ENCODE measurements at regions not wholly inside any gene's neighbourhood (a gene's known extent, or its start where the extent isn't known, plus 50 kb on each side); places are given as distances from the start of the nearest gene placed in this dataset.

- TF ChIP-seq FOXA1 (IDR thresholded peaks at IDR 0.05) (no peak), CTCF (IDR thresholded peaks at IDR 0.05; ENCODE audit: low read depth, low read length, missing input control) (no peak)
Measured at GRCh38 chr10:128414568-128414967, 288.3 kb upstream of the MKI67 start.

All from liver (tissue), 2 donors.